ENCODE measurements at regions not wholly inside any gene's neighbourhood (a gene's known extent, or its start where the extent isn't known, plus 50 kb on each side); places are given as distances from the start of the nearest gene placed in this dataset.

DNA sequence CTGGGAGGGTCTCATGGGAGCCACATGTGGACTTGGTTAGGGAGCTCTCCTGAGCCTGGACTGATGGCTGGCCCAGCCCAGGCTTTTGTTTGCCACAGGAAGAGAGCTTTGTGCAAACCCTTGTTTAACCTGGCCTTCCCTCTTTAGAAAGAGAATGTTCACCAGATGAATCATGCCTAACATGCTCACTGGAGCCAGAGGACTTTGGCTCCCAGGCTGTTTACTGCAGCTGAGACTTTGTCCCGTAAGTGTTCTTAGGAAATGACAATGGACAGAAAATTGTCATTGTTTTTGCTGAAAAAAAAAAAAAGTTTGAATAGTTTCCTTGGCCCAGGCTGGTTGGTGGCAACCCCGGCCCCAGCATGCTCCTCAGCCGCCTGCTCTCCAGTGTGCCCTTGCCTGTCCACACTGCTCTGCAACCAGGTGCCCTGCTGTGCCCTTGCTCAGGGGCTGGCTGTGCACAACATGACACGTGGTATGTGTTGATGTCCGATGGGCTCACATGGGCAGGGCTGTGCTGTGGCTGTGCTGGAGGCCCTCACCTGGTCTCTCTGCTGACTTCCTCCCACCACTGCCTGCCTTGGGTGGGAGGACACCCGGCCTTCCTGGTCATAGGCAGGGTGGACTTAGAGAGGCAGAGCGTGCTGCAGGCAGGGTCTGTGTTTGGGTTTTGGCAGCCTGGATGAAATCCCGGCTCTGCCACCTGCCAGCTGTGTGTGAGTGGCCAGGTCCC, 215.3 kb upstream of the ZNF32 start:
- no peak for DNase-seq

GRCh38 chr10:43863270-43863669, 214.6 kb upstream of the ZNF32 start:
- no peak for DNase-seq

- no peak for DNase-seq
Observed at GRCh38 chr10:43862756-43863155, 214.1 kb upstream of the ZNF32 start.

- no peak for DNase-seq
Observed at GRCh38 chr10:43861966-43862751, 213.5 kb upstream of the ZNF32 start.

DNA sequence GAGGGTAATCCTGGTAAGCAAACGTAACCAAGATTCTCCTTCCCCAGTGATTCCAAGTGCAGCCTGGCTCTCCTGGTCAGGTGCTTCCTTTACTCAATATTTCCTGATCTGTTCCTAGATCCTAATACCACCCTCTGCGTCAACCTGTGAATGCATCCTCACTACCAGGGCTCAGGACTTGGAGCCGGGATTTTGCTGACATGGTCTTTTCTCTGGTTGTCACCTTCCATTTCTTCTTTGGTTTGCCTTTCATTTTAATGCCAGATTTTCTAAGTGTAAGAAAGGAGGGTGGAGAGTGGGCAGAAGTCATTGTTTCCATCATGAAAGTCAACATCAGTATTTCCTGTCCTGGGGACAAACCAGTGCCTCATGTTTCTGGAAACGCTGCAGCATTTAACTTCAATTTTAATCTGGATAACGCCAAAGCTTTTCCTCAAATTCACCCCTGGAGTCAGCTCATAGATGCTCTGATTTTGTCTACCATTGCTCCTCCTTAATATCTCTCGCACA, 210.4 kb upstream of the ZNF32 start:
- DNase-seq: no peak

DNA sequence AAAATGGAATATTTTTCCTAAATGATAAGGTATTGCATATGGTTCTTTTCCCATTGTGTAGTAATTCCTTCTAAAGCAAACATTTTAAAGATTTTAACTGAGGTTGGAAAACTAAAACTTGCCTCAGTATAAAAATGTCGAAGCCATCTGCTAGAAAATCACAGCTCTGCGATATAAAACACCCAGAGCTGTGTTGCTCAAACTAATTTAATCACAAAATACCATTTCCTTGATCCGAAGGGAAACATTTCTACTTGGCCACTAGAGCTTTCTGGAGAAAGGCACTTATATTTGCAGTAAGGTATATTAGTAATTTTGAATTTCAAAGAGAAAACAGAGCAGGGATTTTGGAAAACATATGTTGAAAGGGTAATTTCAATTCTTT, 209.2 kb upstream of the ZNF32 start:
- no peak for DNase-seq

- DNase-seq: no peak
Observed at GRCh38 chr10:43857206-43857930, 208.7 kb upstream of the ZNF32 start.

- DNase-seq: no peak
Observed at GRCh38 chr10:43856299-43856698, 207.6 kb upstream of the ZNF32 start.

DNA sequence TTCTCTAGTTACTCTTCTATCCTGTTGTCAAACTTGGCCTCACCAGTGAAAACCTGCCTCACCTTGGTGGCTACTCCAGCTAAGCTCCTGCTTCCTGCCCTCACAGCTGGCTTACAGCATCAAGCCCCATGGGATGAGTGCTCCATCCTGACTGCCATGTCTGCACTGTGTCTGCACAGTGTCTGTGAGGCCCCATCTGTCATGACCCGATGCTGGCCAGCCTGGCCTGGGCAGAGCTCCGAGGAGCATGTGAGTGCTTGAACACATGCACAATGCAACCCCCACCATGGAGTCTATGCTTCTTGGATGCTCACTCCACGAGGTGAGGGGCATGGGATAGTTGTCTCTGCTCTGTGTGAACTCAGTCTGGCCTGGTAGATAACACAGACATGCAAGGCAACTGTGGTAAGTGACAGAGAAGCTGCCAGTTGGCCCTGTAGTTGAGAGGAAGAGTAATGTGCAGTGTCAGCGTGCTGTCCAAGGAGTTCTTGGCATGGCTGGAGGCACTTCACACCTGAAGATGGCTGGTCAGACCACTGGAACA, 207.1 kb upstream of the ZNF32 start:
- DNase-seq: no peak

DNA sequence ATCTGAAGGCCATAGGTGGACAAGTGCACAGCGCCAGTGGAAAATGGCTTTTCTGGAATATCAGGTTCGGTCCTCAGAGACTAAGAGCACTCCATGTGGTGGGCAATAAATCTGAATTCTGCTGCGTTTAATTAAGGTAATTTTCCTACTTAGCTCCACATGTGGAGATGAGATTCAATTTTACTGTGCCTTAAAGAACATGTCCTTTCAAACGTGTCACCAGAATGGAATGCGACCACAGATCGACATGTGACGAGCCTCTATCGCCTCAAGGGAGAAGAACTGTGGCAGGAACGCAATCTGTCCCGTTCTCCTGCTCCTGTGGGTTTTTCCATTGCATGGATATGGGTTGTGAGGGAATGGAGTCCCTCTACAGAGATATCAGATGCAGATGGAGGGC, 205.3 kb upstream of the ZNF32 start:
- no peak for DNase-seq

- no peak for DNase-seq
Observed at GRCh38 chr10:43853369-43853768, 204.7 kb upstream of the ZNF32 start.

GRCh38 chr10:43852644-43853214, 204.0 kb upstream of the ZNF32 start:
- no peak for DNase-seq

DNA sequence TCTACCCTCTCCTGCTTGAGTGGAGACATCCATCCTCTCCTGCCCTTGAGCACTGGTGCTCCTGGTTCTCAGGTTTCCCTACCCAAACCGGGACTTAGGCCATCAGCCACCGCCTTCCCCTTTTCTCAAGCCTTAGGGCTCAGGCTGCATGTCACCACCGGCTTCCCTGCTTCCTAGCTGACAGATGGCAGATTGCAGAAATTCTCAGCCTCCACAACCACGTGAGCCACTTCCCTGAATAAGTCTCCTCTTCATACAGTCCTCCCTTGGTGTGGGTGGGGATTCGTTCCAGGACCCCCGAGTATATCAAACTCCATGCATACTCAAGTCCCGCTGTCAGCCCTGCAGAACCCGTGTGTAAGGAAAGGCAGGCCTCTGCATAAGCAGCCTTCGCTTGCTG, 203.5 kb upstream of the ZNF32 start:
- no peak for DNase-seq

DNA sequence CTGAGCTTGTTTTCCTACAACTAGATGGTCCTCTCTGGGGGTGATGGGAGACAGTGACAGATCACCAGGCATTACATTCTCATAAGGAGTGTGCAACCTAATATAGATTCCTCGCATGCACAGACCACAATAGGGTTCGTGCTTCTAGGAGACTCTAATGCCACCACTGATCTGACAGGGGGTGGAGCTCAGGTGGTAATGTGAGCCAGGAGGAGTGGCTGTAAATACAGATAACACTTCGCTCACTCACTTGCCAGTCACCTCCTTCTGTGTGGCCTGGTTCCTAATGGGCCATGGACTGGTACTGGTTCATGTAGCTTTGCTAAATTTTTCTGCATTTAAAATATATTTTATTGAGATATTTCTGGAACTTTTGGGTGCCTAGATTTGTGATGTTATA, 202.3 kb upstream of the ZNF32 start:
- no peak for DNase-seq

DNA sequence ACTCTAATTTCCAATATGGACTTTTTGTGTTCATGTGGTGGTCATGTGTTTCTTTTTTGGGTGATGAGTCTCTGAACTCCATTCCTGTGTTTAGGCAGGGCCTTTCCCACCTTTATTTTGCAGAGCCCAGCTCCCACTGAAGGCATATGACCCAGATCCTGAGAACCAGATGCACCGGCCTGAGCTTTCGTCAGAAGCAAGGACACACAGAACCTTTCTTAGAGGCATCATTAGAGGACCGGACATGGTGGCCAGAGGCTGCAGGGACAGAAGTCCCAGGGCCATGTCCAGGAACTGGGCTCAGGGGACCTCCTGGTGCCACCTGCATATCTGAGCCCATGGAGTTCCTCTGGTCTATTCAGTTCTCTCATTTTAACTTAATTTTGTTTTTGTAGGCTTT, 200.9 kb upstream of the ZNF32 start:
- DNase-seq: no peak

GRCh38 chr10:43846968-43847367, 198.3 kb upstream of the ZNF32 start:
- no peak for DNase-seq

DNA sequence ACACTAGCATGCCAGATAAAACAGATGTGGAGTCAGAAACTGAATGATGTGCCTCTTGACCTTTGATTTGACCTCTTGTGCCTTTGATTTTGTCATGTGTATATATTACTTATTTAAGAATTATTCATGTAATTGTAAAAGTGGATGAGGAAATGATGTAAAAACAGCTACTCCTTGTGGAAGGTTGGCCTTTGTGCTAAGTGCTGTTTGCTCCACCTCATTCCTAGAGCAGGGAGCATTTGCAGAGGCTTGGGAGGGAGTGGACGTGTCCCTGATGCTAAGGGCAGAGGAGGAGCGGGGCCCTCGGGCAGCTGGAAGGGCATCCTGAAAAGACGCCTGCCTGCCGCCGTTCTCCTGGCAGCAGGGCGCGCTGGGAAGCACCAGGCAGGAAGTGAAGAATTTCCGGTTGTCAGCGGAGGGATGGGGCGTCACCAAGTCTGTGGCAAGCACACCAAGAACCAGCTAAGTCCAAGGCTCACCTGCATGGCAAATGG, 197.6 kb upstream of the ZNF32 start:
- no peak for DNase-seq

DNA sequence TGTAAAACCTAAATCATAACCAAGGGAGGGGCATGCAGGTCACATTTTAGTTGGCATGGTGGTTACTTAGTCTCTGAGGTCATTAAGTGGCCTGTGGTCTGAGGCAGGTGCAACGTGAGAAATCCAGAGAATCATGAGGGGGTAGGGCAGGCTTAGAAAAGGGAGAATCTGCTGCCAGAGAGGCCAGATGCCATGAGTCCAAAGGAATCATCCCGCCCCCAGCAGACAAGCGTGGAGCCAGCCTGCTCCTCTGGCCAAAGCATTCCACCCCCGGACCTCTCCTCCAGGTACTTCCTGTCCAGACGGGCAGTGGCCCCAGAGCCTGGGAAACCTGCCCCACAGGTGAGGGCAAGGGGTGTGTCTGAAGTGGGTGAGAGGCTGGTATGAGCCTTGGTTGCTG, 196.4 kb upstream of the ZNF32 start:
- DNase-seq: no peak

- DNase-seq: no peak
Observed at GRCh38 chr10:43844221-43844620, 195.5 kb upstream of the ZNF32 start.

DNA sequence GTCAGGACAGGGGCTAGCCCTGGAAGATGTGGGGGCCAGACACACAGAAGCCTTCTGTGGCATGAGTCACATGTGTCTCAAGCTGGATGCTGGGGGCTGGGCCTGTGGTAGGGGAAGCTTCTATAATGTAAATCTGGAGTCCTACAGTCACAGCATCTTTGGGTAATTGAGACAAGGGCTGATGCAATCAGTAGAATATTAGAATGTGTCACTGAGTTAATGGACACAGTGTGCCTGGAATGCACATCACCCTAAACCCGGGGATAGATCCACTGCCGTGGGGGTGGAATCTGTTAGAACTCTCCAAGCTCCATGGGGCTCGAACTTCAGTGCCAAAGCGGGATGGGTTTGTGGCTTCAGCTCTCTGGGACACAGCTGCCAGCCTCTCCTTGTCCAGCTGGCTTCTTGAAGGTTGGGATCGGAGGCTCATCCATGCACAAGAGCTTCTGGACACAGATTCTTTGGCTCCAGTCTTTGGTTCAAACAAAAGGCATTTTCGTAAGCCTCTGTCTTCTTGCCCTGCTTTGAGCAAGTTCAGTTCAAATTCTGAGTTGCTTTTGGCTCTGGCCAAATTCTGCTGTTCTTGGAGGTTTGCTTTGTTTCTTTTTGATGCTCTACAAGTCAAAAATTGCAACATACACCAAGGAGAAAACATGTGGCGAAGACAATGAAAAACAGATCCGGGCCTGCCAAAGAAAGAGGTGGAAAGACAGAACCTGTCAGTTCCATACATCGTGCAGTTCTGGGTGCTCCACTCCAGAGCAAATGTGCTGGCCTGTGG, 194.8 kb upstream of the ZNF32 start:
- no peak for DNase-seq

DNA sequence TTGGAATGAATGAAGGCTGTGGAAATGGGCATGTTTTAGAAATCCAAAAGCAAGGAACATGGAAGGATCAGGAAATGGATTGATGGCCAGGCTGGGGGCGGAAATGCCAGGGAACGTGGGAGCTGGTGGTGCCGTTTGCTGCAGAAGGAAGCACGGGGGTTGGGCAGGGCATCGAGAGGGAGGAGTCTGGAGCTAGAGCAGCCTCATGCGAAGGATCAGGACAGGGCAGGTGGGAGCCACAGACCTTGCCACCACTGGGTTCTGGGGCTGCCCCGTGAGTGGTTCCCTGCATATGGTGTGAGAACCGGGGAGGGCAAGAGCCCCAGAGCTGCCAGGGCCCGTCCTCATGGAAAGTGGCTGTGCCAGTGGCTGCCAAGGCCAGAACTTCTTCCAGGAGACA, 193.8 kb upstream of the ZNF32 start:
- DNase-seq: no peak

- DNase-seq: no peak
Observed at GRCh38 chr10:43842072-43842471, 193.4 kb upstream of the ZNF32 start.

All from right hindlimb (tissue), 1 donor.